Activated CD8-positive, alpha-beta memory T cell treated with anti-CD3 and anti-CD28 coated beads, Interleukin-2, amount 50 U/mL, for 48 hours (primary cell): ENCODE measurements at regions not wholly inside any gene's neighbourhood (a gene's known extent, or its start where the extent isn't known, plus 50 kb on each side); places are given as distances from the start of the nearest gene placed in this dataset.

Source experiments
- DNase-seq: peaks from one replicate; pipeline ENCODE4 v3.0.0-alpha.2; 2020

DNA sequence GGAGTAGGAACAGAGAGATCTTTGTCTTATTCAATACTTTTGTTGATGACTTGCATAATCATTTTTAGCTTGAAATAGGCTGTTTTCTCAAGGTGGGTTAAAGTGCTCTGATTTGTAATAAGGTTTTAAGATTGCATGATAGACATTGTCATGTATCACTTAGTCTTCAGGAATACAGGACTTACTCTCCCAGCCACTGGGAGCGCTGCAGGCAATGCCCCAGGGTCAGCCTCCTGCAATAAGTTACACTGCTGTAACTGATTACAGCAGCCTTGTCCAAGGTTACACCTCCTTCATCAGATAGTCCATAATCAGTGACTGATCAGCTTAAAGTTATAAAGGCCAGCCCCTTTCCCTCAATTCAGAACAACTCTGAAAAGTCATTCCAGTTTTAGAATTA, 218.6 kb downstream of the ESM1 start:
- no peak for DNase-seq

DNA sequence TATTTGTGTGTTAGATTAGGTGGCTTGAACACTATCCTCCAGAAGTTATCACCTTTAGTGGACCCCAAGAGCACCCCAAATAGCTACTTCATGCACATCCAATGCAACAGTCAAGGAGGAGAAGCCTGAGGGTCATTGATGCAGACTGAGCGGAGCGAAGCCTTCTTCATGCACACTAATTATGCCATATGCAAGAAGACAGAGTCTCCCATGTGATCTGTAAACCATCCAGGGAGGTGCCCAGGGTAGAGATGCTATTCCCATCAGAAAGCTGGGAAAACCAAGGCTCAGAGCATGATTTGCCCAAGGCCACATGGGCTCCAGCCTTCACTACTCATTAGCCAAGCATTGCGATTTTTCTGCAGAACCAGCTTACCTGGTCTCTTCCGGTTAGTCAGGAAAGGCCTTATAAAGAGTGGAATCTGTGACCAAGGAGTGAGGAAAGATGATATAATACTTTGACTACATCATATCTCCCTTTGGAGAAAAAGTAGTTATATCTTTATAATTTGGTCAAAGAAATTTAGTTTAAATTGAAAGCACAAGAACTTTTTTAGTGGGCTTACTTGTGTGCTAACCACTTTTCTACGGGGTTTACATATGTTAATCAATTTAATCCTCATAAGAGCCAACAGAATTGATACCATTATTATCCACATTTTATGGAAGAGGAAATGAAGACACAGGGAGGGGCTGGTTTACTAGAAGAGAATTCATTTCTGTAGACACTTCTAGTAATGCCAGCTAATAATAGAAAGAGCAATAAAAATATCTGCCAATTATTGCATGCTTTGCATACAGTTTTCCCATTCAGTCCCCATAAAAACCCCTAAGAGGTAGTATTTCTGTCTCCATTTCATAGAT, 220.0 kb downstream of the ESM1 start:
- DNase-seq, result no peak

DNA sequence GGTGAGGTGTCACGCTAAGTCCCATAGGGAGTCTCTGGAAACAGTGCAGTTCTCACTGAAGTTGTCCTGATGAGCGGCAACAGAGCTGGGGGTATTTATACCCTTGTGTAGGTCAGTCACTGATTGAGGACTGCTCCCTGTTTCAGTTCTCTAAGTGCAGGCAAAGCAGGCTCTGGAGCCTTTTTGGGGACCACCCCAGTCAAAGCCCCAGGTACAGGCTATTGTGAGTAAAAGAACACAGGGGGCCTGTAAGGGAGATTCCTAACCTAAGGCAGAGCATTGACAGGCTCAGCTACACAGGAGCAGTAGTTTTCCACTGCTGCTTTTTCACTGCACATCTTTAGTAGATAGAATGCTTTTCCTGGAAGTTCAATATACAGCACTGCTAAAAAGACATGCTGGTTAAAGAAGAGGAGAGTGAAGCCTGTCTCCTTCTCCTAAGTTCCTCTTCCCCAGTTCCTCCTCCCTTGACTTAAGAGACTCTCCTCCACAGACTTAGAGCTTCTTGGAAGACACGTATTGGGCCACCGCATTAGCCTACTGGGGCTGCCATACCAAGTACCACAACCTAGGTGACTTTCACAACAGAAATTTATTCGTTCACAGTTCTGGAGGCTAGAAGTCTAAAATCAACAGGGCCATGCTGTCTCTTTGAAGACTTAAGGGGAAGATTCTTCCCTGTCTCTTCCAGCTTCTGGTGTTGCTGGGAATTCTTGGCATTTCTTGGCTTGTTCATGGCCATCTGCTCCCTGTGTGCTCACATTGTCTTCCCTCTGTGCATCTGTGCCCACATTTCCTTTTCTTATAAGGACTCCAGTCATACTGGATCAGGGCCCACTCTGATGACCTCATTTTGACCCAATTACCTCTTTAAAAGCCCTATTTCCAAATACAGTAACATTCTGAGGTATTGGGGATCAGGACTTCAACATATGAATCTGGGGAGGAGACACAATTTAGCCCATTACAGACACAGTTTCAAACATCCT, 221.0 kb downstream of the ESM1 start:
- DNase-seq, result no peak

DNA sequence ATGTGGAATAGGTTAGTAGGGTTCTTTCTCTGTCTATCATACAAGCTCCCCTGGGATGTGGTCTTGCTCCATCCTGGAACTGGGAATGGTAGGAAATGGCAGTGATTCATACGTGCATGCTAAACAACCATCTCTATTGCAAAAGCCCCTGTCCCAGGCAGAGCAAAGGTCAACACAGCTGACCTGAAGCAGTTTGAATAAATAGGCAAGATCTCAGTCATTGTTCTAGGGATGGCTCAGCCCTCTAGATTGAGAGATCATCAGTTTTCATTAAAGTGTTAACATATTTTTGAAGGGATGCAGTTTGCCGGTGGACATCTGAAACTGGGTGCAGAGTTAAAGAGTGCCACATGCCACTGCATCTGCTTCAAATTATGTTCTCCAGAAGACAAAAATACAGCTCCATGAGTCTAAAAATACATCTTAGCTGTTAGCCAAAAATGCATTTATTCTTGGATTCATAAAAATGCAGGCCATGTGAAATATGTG, 224.1 kb downstream of the ESM1 start:
- DNase-seq, result no peak

DNA sequence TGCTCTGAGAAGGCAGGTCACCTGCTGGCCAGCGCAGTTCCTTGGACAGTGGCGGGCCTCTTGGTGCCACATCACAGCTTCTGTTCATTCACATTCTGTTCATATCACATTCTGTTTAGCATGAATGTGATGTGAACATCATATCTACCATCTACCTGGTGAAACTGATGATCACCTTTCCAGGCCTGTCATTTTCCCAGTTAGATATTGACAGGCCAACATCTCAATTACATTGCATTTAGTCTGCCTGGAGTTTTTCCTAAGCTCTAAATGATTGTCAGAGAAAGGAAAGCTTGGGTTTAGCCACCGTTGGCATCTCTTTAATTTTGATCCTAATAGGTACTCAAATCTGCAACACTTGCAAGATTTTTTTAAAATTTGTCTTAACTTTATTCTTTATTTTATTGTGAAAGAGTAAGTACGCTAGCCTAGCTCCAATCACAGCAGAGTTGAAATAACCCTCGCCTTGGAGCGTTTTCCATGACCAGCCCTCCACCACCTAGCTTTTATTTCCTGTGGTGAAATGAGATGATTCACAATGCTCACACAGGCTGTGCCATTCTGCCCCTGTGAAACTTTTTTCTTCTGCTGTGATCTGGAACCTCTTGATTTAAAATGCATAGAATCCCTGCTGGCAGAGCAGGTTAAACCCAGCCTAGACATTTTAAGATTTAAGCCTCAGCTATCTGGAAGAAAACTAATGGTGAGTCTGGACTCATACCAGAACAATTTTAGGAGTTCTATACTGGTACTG, 225.0 kb downstream of the ESM1 start:
- DNase-seq, result no peak

DNA sequence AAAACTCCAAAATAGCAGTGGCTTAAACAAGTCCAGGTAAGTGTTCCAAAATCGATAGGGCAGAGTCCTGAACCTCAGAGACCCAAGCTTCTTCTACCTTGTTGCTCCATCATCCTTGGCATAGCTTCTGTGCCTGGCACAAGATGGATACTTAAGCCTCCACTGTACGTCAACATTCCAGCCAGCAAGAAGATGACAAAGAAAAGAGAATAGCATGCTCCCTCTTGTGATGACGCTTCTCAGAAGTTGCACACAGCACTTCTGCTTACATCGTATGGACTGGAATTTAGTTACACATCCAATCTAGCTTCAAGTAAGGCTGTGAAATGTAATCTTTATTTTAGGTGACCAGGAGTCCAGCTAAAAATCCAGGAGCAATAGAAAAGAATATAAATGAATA, 227.4 kb downstream of the ESM1 start:
- no peak for DNase-seq

DNA sequence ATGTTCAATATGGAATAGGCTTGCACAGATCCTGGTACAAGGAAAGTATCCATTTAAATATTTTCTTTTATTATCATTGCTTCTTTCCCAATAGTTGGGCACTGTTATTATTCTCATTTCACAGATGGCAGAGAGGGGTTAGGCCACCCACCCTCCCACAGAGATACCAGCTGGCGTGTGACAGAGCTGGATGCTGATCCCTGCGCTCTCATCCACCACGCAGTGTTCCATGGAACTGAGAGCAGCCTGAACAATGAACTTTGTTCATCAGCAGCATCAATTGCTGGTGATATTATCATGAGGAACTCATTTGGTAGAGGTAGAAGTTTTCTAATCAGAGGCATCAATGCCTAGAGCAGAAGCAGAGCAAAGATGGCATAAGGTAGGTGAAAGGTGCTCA, 227.9 kb downstream of the ESM1 start:
- DNase-seq, result no peak

DNA sequence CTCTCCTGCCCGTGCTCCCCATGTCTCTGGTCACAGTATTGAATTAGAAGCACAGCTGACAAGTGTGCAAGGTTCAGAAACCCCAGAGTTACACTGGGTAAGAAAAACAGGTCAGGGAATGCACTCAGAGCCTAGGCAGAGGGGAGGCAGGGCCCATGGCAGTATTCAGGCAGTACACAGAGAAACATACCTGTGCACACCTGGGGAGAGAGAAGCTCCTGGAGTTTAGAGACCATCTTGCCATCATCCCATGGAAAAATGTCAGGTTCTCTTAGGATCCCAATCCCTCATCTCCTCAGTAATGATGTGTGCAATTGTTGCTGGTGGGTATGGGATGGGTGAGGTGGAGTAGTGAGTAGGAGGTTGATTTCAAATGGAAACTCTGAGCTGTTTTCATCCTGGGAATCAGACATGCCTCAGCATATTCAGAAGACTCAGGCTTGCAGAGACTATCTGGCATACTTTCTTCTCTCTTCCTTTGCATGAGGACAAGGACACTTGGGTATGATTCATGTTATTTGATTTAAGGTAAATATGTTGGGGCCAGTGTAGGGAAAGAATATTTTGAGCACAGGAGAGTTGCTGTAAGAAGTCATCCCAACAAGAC, 228.5 kb downstream of the ESM1 start:
- DNase-seq, result no peak

DNA sequence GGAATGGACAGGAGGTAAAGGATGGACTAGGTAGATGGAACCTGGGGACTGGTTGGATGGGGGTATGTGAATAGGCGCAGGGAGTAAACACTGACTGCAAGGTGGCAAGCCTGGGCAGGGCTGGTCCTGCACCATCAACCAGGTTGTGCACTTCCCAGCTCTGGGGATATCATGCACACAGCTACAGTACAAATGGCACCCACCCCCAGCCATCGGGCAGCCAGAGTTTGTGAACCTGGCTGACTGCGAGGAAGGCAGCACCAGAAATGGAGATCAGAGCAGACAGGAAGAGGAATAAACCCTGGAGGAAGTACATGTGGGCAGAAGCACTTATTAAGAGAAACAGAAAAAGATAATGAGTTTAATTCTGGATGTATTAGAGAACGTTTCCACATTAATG, 229.1 kb downstream of the ESM1 start:
- no peak for DNase-seq

DNA sequence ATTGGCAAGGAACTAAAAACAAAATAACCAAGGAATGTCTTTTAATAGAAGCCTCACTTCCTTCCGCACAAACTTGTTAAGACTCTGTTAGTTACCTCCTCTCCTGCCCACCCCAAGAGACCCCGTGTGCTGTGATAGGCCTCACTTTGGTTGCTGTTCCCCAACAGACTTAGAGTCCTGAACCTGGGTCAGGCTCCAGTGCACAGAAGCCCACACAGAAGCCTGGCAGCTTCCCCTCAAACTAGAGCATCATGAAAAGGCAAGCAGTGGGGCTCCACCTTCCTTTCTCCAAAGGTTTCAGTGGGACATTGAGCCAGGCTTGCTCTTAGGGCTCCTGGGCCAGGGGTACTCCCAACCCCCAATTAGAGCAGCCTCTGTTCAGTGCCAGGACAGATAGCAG, 230.5 kb downstream of the ESM1 start:
- DNase-seq, result no peak

DNA sequence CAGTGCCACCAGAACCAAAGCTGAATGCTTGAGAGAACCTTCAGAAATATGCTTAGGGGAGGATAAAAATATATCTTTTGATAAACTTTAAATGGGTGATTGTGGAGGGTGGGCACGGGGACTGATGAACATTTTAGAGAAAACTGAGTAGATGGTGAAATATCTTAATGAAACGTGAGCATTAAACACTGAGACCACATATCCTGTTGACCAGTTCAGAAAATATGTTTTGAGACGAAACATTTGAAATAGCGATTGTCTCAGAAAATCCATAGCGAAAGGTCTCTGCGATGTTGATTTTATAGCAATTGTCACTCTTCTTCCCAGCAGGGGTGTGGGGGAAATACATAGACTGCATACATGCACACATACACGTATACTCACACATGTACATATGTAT, 231.0 kb downstream of the ESM1 start:
- DNase-seq, result no peak

DNA sequence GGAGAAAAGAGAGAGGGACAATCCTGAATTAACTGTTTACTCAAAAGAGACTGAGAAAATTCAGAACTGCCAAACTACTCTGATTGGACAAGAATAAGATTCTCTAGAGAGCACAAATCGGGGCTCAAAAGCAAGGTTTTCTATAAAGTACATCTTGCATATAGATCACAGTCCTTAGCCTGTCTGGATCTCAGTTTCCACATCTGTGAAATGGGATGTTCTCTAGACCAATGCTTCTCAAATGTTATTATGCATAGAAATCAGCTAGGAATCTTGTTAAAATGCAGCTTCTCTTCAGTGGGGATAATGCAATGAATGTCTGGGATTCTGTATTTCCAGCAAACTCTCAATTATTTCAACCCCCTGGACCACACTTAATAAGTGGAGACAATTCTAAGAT, 231.6 kb downstream of the ESM1 start:
- no peak for DNase-seq

DNA sequence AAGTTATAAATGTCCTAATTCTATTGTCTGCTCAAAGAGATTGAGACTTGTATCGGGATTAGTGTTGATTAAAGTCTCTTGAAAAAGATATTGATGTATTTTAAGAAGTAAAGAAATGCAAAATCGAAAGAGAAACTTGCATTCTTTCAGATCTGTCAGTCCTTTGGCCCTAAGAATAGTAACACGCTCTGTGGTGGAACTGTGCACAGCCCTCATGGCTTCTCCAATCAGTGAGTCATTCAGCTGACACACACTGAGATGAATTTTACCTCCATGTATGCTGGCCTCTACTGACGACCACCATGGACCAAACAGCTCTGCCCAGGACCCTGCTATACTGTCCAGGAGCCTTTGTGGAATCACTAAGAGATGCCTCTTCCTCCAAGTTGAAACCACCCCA, 232.4 kb downstream of the ESM1 start:
- no peak for DNase-seq

DNA sequence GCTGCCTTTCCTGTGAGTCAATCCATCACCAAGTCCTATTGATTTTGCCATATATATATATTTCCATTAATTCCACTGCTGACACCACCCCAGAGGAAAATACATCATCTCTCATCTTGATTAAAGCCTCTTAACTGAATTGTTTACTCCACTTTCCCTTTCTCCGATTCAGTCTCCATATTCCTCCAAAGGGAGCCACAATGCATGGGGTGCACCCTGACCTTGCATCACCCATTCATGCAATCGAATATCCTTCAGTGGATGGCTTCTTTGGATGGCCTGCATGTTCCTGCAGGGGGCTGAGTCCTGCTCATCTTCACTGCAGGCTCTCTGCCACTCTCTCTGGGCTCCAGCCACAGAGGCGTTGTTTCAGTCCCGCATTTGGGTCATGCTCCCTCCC, 231.0 kb downstream of the SNX18 start:
- DNase-seq, result no peak

DNA sequence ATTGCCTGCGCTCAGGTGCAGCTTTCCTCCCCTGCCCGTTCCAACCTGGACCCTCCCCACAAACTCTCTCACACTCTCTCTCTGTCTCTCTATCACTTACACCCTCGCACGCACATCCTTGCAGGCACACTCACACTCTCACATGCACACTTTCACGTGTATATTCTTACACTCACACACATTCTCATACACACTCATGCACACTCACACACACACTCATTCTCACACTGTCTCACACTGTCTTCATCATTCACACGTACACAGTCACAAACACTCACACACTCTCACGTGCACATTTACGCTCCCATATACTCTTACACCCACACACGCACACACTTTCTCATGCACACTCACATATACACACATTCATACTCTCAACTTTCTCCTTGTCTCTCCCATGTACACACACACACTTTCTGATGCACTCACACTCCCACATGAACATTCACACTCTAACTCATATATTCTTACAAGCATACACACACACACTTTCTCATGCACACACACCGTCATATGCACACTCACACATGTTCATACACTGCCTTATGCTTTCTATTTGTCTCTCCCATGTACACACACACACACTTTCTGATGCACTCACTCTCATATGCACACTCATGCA, 229.3 kb downstream of the SNX18 start:
- DNase-seq, result no peak

DNA sequence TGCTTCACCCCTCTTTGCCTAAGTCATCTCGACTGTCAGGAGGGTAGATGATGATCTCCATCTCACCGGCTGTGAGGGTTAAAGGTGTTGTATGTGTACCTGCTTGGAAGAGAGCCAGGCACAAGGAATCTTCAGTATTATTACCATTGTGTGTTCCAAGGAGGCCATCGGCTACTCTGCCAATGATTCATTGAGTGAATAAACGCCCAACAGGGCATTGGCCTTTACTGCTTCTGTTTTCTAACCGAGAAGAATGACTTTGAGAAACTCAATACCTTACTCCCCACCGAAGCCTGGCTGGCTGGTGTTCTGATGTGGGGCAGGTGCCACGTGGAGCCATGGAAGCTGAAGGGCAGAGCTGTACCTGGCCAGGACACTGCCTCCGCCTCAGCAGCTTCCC, 228.8 kb downstream of the SNX18 start:
- DNase-seq, result no peak

DNA sequence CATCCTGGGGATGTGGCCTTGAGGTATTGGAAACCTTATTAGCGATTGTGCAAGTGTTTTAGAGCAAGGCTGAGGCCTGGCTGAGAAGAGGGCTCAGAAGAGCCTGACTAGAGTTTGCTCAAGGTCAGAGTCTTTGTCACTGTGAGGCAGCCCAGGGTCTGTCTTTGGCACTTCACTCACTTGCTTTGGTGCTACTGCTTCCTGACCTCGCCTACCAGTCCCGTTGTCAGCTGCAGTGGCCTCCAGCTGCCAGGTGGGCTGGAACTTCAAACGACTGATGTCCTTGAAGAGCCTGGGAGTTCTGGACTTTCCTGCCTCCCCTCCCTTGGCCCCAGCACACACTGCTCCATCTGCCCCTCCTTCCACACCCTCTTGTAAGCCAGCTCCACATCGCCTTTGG, 228.0 kb downstream of the SNX18 start:
- DNase-seq, result no peak

DNA sequence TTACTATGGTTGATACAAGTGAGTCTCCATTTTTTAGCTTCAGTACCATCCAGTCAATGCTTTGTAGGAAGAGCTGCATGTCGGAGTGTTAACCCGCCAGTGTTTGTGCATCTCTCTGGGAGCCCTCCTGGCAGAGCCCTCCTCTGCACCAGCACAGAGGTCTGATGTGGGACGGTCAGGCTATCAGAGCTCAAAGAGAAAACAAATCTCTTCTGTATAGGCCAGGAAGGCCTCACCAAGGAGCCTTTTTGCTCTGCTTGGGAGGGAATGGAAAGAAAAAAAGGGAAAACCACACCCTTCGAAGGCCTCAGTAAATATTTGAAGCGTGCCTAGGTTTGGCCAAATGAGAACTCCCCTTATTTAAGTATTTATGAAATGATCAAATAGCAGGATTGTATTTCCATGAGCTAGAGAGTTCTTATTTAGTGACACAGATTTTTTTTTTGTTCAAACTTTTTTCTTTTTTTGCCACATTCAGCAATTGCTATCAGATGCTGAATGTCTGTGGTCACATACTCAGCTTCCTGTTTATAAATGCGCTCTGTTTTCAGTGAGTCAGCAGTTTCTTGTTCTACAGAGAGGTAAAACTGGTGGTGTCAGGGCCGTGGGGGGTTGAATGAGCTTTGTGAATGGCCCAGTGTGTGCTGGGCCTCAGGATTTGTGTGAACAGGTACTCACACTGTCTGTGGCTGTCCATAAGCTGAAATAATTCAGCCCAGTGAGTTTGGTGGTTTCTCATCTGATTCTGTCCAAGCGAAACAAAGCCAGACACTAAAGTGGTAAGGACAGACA, 226.6 kb downstream of the SNX18 start:
- DNase-seq, result no peak

DNA sequence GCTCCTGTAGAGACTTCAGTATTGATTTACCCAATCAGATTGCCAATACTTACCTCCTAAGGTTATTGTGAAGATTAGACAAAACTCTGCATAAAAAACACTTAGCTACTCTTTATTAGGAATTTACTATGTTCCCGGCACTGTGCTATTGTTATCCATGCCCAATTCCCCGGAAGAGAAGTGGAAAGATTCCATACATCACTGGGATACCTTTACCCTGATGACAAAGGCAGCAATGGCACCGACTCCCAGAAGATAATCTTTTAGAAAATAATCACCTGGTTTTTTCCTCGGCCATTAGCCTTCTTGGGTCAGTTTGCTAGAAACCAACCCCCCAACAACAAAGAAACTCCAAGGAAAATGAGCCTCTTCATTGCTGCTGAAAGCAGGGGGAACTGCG, 226.0 kb downstream of the SNX18 start:
- no peak for DNase-seq

DNA sequence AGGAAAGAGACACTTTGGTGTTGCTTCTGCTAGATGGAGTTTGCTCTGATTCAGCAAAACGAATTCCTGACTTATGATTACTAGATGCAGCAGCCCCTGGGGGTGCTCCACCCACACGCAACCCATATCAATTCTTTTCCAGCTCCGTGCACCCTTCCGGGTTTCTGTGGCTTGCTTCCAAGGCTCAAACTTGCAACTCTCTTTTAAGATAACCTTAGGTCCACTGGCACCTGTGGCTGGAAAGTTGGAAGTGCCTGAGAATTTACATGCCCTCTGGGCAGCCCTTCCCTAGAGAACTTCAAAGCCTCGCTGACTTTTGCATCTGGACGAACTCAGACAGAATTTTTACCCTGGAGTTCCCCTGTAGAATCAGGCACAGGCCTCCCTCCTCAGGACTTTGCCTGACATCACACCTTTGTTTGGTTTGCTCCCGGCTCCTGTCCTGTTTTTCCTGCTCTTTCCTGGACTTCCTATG, 224.9 kb downstream of the SNX18 start:
- no peak for DNase-seq

DNA sequence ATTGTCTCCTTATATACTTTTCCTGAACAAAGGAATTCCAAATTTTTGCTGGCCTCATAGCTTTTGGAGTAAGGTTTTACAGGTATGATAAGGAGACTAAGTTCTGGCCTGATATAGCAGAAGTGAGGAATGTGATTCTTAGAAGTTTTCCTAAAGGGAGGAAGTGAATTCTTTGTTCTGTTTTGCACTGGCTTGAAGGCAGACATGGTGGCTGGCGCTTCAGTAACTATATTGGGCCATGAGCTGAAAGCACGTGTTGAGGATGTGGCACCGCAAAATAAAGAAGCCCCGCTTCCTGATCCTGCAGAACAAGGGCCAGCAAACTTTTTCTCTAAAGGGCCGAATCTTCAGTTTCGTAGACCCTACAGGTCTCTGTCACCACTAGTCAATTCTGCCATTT, 224.2 kb downstream of the SNX18 start:
- DNase-seq, result no peak
